ENCODE measurements at regions not wholly inside any gene's neighbourhood (a gene's known extent, or its start where the extent isn't known, plus 50 kb on each side); places are given as distances from the start of the nearest gene placed in this dataset.

DNA sequence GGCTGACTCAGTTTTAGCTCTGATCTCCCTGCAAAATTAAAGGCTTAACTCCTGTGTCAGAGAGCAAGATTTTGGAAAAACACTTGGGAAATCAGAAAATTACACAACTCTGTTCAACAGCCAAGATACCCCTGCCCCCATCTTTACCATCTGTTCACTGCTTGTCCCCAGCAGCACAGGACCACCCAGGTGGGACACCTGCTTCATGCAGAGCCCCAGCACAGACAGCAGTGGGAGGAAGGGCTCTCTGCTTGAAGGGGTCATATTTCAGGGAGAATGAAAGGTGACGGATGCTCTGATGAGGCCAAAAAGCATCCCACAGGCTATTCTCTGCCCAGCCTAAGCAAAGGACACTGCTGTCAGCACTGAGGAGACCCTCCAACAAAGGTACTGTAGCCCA is 584.6 kb upstream of the KLHL29 start:
- H3K27ac Mint-ChIP-seq, result no peak overlapping the region
- peaks cover 6% of the 10 kb centered on the region for H3K9me3 Mint-ChIP-seq
- peaks cover 4% of the 10 kb centered on the region for H3K36me3 Mint-ChIP-seq
- peaks cover 3% of the 10 kb centered on the region for H3K27me3 Mint-ChIP-seq
- H3K4me3 Mint-ChIP-seq, result no peak overlapping the region
- TF ChIP-seq, protein P1, sequence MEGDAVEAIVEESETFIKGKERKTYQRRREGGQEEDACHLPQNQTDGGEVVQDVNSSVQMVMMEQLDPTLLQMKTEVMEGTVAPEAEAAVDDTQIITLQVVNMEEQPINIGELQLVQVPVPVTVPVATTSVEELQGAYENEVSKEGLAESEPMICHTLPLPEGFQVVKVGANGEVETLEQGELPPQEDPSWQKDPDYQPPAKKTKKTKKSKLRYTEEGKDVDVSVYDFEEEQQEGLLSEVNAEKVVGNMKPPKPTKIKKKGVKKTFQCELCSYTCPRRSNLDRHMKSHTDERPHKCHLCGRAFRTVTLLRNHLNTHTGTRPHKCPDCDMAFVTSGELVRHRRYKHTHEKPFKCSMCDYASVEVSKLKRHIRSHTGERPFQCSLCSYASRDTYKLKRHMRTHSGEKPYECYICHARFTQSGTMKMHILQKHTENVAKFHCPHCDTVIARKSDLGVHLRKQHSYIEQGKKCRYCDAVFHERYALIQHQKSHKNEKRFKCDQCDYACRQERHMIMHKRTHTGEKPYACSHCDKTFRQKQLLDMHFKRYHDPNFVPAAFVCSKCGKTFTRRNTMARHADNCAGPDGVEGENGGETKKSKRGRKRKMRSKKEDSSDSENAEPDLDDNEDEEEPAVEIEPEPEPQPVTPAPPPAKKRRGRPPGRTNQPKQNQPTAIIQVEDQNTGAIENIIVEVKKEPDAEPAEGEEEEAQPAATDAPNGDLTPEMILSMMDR (conservative IDR thresholded peaks at IDR 0.05), result no peak
- no peak for DNase-seq (ENCODE audit: extremely low spot score, unreplicated experiment)
- peaks cover 24% of the 10 kb centered on the region for H3K4me1 Mint-ChIP-seq (ENCODE audit: unreplicated experiment)

- Mint-ChIP-seq H3K27me3 (no peaks in the 10 kb centered on the region), H3K27ac (no peak overlapping the region), H3K9me3 (peaks cover 6% of the 10 kb centered on the region), H3K36me3 (peaks cover 4% of the 10 kb centered on the region), H3K4me1 (ENCODE audit: unreplicated experiment) (peaks cover 24% of the 10 kb centered on the region), H3K4me3 (no peak overlapping the region)
- DNase-seq (ENCODE audit: extremely low spot score, unreplicated experiment), result no peak
- TF ChIP-seq, protein P1 (conservative IDR thresholded peaks at IDR 0.05), result no peak
These were observed 583.9 kb upstream of the KLHL29 start for GRCh38 chr2:22801071-22801470.

- TF ChIP-seq, protein P1 (conservative IDR thresholded peaks at IDR 0.05), result no peak
- Mint-ChIP-seq H3K4me1 (ENCODE audit: unreplicated experiment) (peaks cover 20% of the 10 kb centered on the region), H3K36me3 (peaks cover 4% of the 10 kb centered on the region), H3K4me3 (no peak overlapping the region), H3K9me3 (peaks cover 6% of the 10 kb centered on the region), H3K27me3 (no peaks in the 10 kb centered on the region), H3K27ac (no peak overlapping the region)
- DNase-seq (ENCODE audit: extremely low spot score, unreplicated experiment), result no peak
These were observed 583.0 kb upstream of the KLHL29 start for GRCh38 chr2:22801970-22802369.

- TF ChIP-seq, protein P1 (conservative IDR thresholded peaks at IDR 0.05), result no peak
- H3K9me3 Mint-ChIP-seq, result peaks cover 11% of the 10 kb centered on the region
- no peak overlapping the region for H3K4me3 Mint-ChIP-seq
- no peaks in the 10 kb centered on the region for H3K4me1 Mint-ChIP-seq (ENCODE audit: unreplicated experiment)
- H3K27me3 Mint-ChIP-seq, result no peaks in the 10 kb centered on the region
- H3K27ac Mint-ChIP-seq, result no peak overlapping the region
- no peak for DNase-seq (ENCODE audit: extremely low spot score, unreplicated experiment)
- peaks cover 7% of the 10 kb centered on the region for H3K36me3 Mint-ChIP-seq
These were observed 577.1 kb upstream of the KLHL29 start for GRCh38 chr2:22807872-22808271.

- no peaks in the 10 kb centered on the region for H3K27me3 Mint-ChIP-seq
These were observed 574.4 kb upstream of the KLHL29 start for GRCh38 chr2:22810602-22811001.

More at GRCh38 chr2:22810602-22811001, 574.4 kb upstream of the KLHL29 start:
- Mint-ChIP-seq H3K36me3 (peaks cover 3% of the 10 kb centered on the region), H3K4me3 (no peak overlapping the region), H3K9me3 (peaks cover 5% of the 10 kb centered on the region), H3K4me1 (ENCODE audit: unreplicated experiment) (no peaks in the 10 kb centered on the region), H3K27ac (no peak overlapping the region)
- no peak for DNase-seq (ENCODE audit: extremely low spot score, unreplicated experiment)
- TF ChIP-seq, protein P1 (conservative IDR thresholded peaks at IDR 0.05), result no peak
